NCI-H1105 (cell line): ENCODE measurements at regions not wholly inside any gene's neighbourhood (a gene's known extent, or its start where the extent isn't known, plus 50 kb on each side); places are given as distances from the start of the nearest gene placed in this dataset.

ENCODE experiments used
- DNase-seq: peaks from one replicate; lab custom pipeline; 2025; lab: John Stamatoyannopoulos, UW

- DNase-seq = no peak
Measured at GRCh38 chr11:97157221-97157740, 767.5 kb downstream of the JRKL start.

GRCh38 chr11:97158243-97158642 is 768.4 kb downstream of the JRKL start:
- no peak for DNase-seq

- no peak for DNase-seq
Measured at GRCh38 chr11:97163631-97164191, 773.9 kb downstream of the JRKL start.

GRCh38 chr11:97201743-97202612 is 812.2 kb downstream of the JRKL start:
- DNase-seq = no peak

GRCh38 chr11:97202613-97203292 is 812.9 kb downstream of the JRKL start:
- DNase-seq = no peak

- DNase-seq = no peak
Measured at GRCh38 chr11:97218011-97218410, 828.2 kb downstream of the JRKL start.

- no peak for DNase-seq
Measured at GRCh38 chr11:97223647-97224046, 833.8 kb downstream of the JRKL start.

- no peak for DNase-seq
Measured at GRCh38 chr11:97224396-97224795, 834.6 kb downstream of the JRKL start.

GRCh38 chr11:97225794-97226193 is 836.0 kb downstream of the JRKL start:
- DNase-seq = no peak

GRCh38 chr11:97229936-97230335 is 840.1 kb downstream of the JRKL start:
- DNase-seq = peak; percentile 25

- no peak for DNase-seq
Measured at GRCh38 chr11:97231231-97231630, 841.4 kb downstream of the JRKL start.

GRCh38 chr11:97234016-97234415 is 844.2 kb downstream of the JRKL start:
- no peak for DNase-seq

- DNase-seq = no peak
Measured at GRCh38 chr11:97237151-97237550, 847.3 kb downstream of the JRKL start.

GRCh38 chr11:97247601-97248000 is 857.8 kb downstream of the JRKL start:
- DNase-seq = no peak

- DNase-seq = no peak
Measured at GRCh38 chr11:97254790-97255189, 865.0 kb downstream of the JRKL start.

GRCh38 chr11:97259434-97259833 is 869.6 kb downstream of the JRKL start:
- DNase-seq = no peak

- DNase-seq = no peak
Measured at GRCh38 chr11:97259884-97260283, 870.1 kb downstream of the JRKL start.

- DNase-seq = no peak
Measured at GRCh38 chr11:97263183-97263858, 873.5 kb downstream of the JRKL start.

- DNase-seq = no peak
Measured at GRCh38 chr11:97269527-97269926, 879.7 kb downstream of the JRKL start.

GRCh38 chr11:97279341-97279740 is 889.5 kb downstream of the JRKL start:
- DNase-seq = no peak

GRCh38 chr11:97280347-97280746 is 890.5 kb downstream of the JRKL start:
- no peak for DNase-seq

- no peak for DNase-seq
Measured at GRCh38 chr11:97289823-97290222, 900.0 kb downstream of the JRKL start.
